ENCODE measurements at regions not wholly inside any gene's neighbourhood (a gene's known extent, or its start where the extent isn't known, plus 50 kb on each side); places are given as distances from the start of the nearest gene placed in this dataset.

- no peak for TF ChIP-seq CTCF (IDR thresholded peaks at IDR 0.05; ENCODE audit: insufficient read depth, low read length)
- no peak for TF ChIP-seq REST (IDR thresholded peaks at IDR 0.05; ENCODE audit: insufficient replicate concordance, low read depth)
- no peak for TF ChIP-seq POLR2AphosphoS5 (IDR thresholded peaks at IDR 0.05; ENCODE audit: low read depth)
- no peak for TF ChIP-seq GABPA (IDR thresholded peaks at IDR 0.05; ENCODE audit: low read depth)
- no peak for TF ChIP-seq SPI1 (IDR thresholded peaks at IDR 0.05; ENCODE audit: borderline replicate concordance, low read depth)
These were observed 620.7 kb downstream of the NYAP2 start for GRCh38 chr2:226020176-226020575.
